Ovary (tissue), 7 donors: ENCODE measurements at regions not wholly inside any gene's neighbourhood (a gene's known extent, or its start where the extent isn't known, plus 50 kb on each side); places are given as distances from the start of the nearest gene placed in this dataset.

ENCODE experiments used
- DNase-seq, 5 donors: peaks; one replicate each; pipeline ENCODE4 v3.0.0-alpha.2; 2019 to 2020
- H3K27ac ChIP-seq, 2 donors: fragments of 200-600 bp; one replicate each; pipeline versions ENCODE4 v1.5.1 to v1.8.0; 2019 to 2022
- H3K27me3 ChIP-seq: fragments of 200-600 bp; one replicate; pipeline ENCODE4 v1.8.0; 2022
- H3K36me3 ChIP-seq: fragments of 200-600 bp; sonication (generic); one replicate; pipeline ENCODE4 v1.5.1; 2019
- H3K4me1 ChIP-seq: one replicate; pipeline ENCODE4 v1.8.1; 2013; ENCODE audit warnings: mild to moderate bottlenecking, moderate library complexity; ENCODE audit not compliant: insufficient read depth
- H3K4me3 ChIP-seq: fragments of 200-600 bp; sonication (generic); one replicate; pipeline ENCODE4 v1.5.1; 2017
- H3K9me3 ChIP-seq, 2 donors: fragments of 200-600 bp in 1 of 2; sonication (generic) in 1 of 2; one replicate each; pipeline versions ENCODE4 v1.5.1 to v1.8.1; 2013 to 2019; ENCODE audit warnings: mild to moderate bottlenecking in 1 of 2, moderate library complexity in 1 of 2
- EP300 ChIP-seq: sonication (generic); formaldehyde crosslinking; IDR thresholded peaks from one replicate; pipeline ENCODE4 v1.6.1; 2017; ENCODE audit warnings: antibody characterized with exemption
- POLR2A ChIP-seq: fragments of 450-650 bp; IDR thresholded peaks from one replicate; pipeline ENCODE4 v1.6.1; 2017; ENCODE audit warnings: antibody characterized with exemption, mild to moderate bottlenecking, moderate library complexity
- WGBS, 3 donors: extraction: QIAGEN DNeasy Blood & Tissue Kit in 1 of 3; methylation state at CpG; one replicate each; pipeline versions ENCODE4 v1.1.5 to v1.1.7; 2013 to 2017; 5-methylcytosine and 5-hydroxymethylcytosine counted together
- intact Hi-C, 4 donors: fragments of 100-400 bp; cut with DNase I; formaldehyde crosslinking; loops; one replicate each; pipeline versions ENCODE4 v1.11.0 to v1.15.1; 2022 to 2023
- TF ChIP-seq, protein P1 (sequence below), 3 donors: fragments of 450-650 bp in 2 of 3; fragments of 200-600 bp in 1 of 3; IDR thresholded peaks; one replicate each; pipeline versions ENCODE4 v1.5.1 to v1.8.0; 2016 to 2022; ENCODE audit warnings: antibody characterized with exemption in 3 of 3, mild to moderate bottlenecking in 1 of 3
- donor health status: DM: no; HTN: no; CAD: no; lungs with moderate emphysema.
- donor health status: DM: no; HTN: no; CAD: no.
- donor health status: Bipolar disorder and iron deficiency.
- donor health status: DM: no; HTN: no; CAD: no.
- donor health status: DM: yes; HTN: yes; CAD: no.

GRCh38 chr12:124505001-124505818, 62.2 kb downstream of the NCOR2 start:
- H3K9me3 ChIP-seq = no peaks in the 10 kb centered on the region
- TF ChIP-seq POLR2A (no peak), EP300 (no peak)
- TF ChIP-seq, protein P1, sequence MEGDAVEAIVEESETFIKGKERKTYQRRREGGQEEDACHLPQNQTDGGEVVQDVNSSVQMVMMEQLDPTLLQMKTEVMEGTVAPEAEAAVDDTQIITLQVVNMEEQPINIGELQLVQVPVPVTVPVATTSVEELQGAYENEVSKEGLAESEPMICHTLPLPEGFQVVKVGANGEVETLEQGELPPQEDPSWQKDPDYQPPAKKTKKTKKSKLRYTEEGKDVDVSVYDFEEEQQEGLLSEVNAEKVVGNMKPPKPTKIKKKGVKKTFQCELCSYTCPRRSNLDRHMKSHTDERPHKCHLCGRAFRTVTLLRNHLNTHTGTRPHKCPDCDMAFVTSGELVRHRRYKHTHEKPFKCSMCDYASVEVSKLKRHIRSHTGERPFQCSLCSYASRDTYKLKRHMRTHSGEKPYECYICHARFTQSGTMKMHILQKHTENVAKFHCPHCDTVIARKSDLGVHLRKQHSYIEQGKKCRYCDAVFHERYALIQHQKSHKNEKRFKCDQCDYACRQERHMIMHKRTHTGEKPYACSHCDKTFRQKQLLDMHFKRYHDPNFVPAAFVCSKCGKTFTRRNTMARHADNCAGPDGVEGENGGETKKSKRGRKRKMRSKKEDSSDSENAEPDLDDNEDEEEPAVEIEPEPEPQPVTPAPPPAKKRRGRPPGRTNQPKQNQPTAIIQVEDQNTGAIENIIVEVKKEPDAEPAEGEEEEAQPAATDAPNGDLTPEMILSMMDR (IDR thresholded peaks at IDR 0.05) = no peak
- no peak for DNase-seq
- H3K27me3 ChIP-seq = no peaks in the 10 kb centered on the region
- WGBS, 3 donors = 71 to 82% (median 72%) methylated on average over 22 of the region's 22 CpGs
- H3K27ac ChIP-seq = peak overlapping the region in 1 of 2 donors; percentile 56
- H3K4me1 ChIP-seq = peaks cover 49% of the 10 kb centered on the region
- no peak overlapping the region for H3K4me3 ChIP-seq
- intact Hi-C loops = loop anchor here in 1 of 4 donors (10.0 kb wide), 1 partner anchor 60 kb away; the partner anchor contains the start of gene NCOR2
- no peaks in the 10 kb centered on the region for H3K36me3 ChIP-seq

GRCh38 chr12:124504273-124505000, 63.0 kb downstream of the NCOR2 start:
- Histone ChIP-seq H3K27ac (no peak overlapping the region), H3K9me3 (no peaks in the 10 kb centered on the region), H3K4me1 (peaks cover 44% of the 10 kb centered on the region), H3K27me3 (no peaks in the 10 kb centered on the region), H3K4me3 (no peak overlapping the region), H3K36me3 (no peaks in the 10 kb centered on the region)
- no peak for DNase-seq
- intact Hi-C loops = loop anchor here in 1 of 4 donors (10.0 kb wide), 1 partner anchor 60 kb away; the partner anchor contains the start of gene NCOR2
- TF ChIP-seq POLR2A = no peak
- TF ChIP-seq, protein P1 (IDR thresholded peaks at IDR 0.05) = no peak
- no peak for TF ChIP-seq EP300
- 76 to 89% (median 87%) methylated on average over 14 of the region's 14 CpGs for WGBS, 3 donors

GRCh38 chr12:124503305-124503704, 64.1 kb downstream of the NCOR2 start:
- Histone ChIP-seq H3K4me3 (no peak overlapping the region), H3K27me3 (no peaks in the 10 kb centered on the region), H3K9me3 (no peaks in the 10 kb centered on the region), H3K36me3 (no peaks in the 10 kb centered on the region), H3K4me1 (peaks cover 43% of the 10 kb centered on the region), H3K27ac (no peak overlapping the region)
- WGBS, 3 donors = 90 to 97% (median 92%) methylated on average over 9 of the region's 9 CpGs
- intact Hi-C loops = loop anchor here in 1 of 4 donors (10.0 kb wide), 1 partner anchor 61 kb away; the partner anchor contains the start of gene NCOR2
- no peak for TF ChIP-seq POLR2A
- no peak for TF ChIP-seq EP300
- TF ChIP-seq, protein P1 (IDR thresholded peaks at IDR 0.05) = no peak
- DNase-seq = no peak

DNA sequence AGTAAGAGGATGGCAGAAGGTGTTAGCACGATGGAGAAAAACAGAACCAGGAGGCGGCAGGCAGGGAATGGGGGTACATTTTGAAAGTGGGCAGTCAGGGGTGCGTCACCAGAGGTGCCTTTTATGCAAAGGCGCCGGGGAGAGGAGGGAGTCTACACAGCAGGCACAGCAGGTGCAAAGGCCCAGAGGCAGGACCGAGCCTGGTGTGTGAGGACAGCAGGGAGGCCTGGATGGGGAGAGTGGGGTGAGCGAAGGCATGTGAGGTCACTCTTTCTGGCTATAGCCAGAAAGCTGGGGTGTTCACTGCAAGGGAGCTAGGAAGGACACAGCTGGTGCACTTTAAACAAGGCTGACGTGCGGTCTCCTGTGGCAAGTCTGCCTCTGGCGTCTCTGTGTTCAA, 65.0 kb downstream of the NCOR2 start:
- Histone ChIP-seq H3K36me3 (no peaks in the 10 kb centered on the region), H3K27ac (no peak overlapping the region), H3K9me3 (no peaks in the 10 kb centered on the region), H3K4me1 (peaks cover 45% of the 10 kb centered on the region), H3K27me3 (no peaks in the 10 kb centered on the region), H3K4me3 (no peak overlapping the region)
- TF ChIP-seq, protein P1 (IDR thresholded peaks at IDR 0.05) = no peak
- TF ChIP-seq EP300 (no peak), POLR2A (no peak)
- no peak for DNase-seq
- WGBS, 3 donors = 88 to 96% (median 89%) methylated on average over 10 of the region's 10 CpGs
- intact Hi-C loops = loop anchor here in 1 of 4 donors (10.0 kb wide), 1 partner anchor 62 kb away; the partner anchor contains the start of gene NCOR2
